Body of pancreas (tissue), 4 donors: ENCODE measurements at regions not wholly inside any gene's neighbourhood (a gene's known extent, or its start where the extent isn't known, plus 50 kb on each side); places are given as distances from the start of the nearest gene placed in this dataset.

Experiments
- ATAC-seq: fragments of 150-250 bp; one replicate; pipeline ENCODE4 v1.9.1; 2016
- DNase-seq, 4 donors: peaks; one replicate each; pipeline ENCODE4 v3.0.0-alpha.2; 2019
- H3K27ac ChIP-seq, 4 donors: fragments of 200-600 bp; sonication (generic); 1 replicate in 3 of 4; 2 replicates in 1 of 4; pipeline versions ENCODE4 v1.5.1 to v1.6.1; 2016 to 2019; ENCODE audit warnings: mild to moderate bottlenecking in 1 of 4, mixed read lengths in 1 of 4, moderate library complexity in 1 of 4
- H3K27me3 ChIP-seq, 2 donors: fragments of 200-600 bp; sonication (generic); one replicate each; pipeline ENCODE4 v1.6.0; 2016; ENCODE audit warnings: mild to moderate bottlenecking in 1 of 2
- H3K36me3 ChIP-seq, 2 donors: fragments of 200-600 bp; sonication (generic); replicated peaks in 1 of 2; 2 replicates each; pipeline ENCODE4 v1.5.1; 2016; ENCODE audit warnings: low read depth in 2 of 2; ENCODE audit not compliant: insufficient read depth in 1 of 2
- H3K4me1 ChIP-seq: fragments of 200-600 bp; sonication (generic); one replicate; pipeline ENCODE4 v1.6.0; 2016
- H3K4me3 ChIP-seq, 2 donors: fragments of 200-600 bp; sonication (generic); 1 replicate in 1 of 2; 2 replicates in 1 of 2; pipeline ENCODE4 v1.5.1; 2016 to 2019
- H3K9me3 ChIP-seq, 3 donors: fragments of 200-600 bp; sonication (generic); 1 replicate in 2 of 3; 2 replicates in 1 of 3; pipeline ENCODE4 v1.5.1; 2016
- CTCF ChIP-seq, 7 experiments: fragments of 450-650 bp in 4 of 7; fragments of 200-600 bp in 3 of 7; sonication (generic) in 3 of 7; IDR thresholded peaks; one replicate each; pipeline ENCODE4 v1.5.1; 2016 to 2019; ENCODE audit warnings: antibody characterized with exemption in 7 of 7
- POLR2A ChIP-seq, 3 donors: fragments of 450-650 bp; IDR thresholded peaks; one replicate each; pipeline ENCODE4 v1.6.1; 2016; ENCODE audit warnings: antibody characterized with exemption in 3 of 3, mild to moderate bottlenecking in 2 of 3
- WGBS, 2 donors: methylation state at CpG; one replicate each; pipeline ENCODE4 v1.1.5; 2017; 5-methylcytosine and 5-hydroxymethylcytosine counted together
- intact Hi-C: fragments of 100-400 bp; cut with DNase I; formaldehyde crosslinking; loops from one replicate; pipeline ENCODE4 v1.15.1; 2023

- DNase-seq = no peak
- no peak for ATAC-seq
- H3K27ac ChIP-seq = no peak overlapping the region
- no peak overlapping the region for H3K4me3 ChIP-seq
- no peaks in the 10 kb centered on the region for H3K4me1 ChIP-seq
- no peaks in the 10 kb centered on the region for H3K9me3 ChIP-seq
- no peaks in the 10 kb centered on the region for H3K27me3 ChIP-seq
- intact Hi-C loops = no loop called here
- TF ChIP-seq CTCF (IDR thresholded peaks at IDR 0.05) = no peak
- TF ChIP-seq POLR2A (IDR thresholded peaks at IDR 0.05) = no peak
- H3K36me3 ChIP-seq = no peaks in the 10 kb centered on the region
- WGBS, 2 donors = 50 to 53% methylated on average over 2 of the region's 2 CpGs
Observed at GRCh38 chr4:64776820-64777219, 367.6 kb upstream of the TECRL start.

- Histone ChIP-seq H3K4me3 (no peak overlapping the region), H3K27me3 (no peaks in the 10 kb centered on the region), H3K27ac (no peak overlapping the region), H3K36me3 (no peaks in the 10 kb centered on the region), H3K9me3 (no peaks in the 10 kb centered on the region), H3K4me1 (no peaks in the 10 kb centered on the region)
- TF ChIP-seq CTCF (IDR thresholded peaks at IDR 0.05) (no peak), POLR2A (IDR thresholded peaks at IDR 0.05) (no peak)
- DNase-seq (no peak), ATAC-seq (no peak)
- intact Hi-C loops = no loop called here
- 56 to 66% methylated on average over 3 of the region's 3 CpGs for WGBS, 2 donors
Observed at GRCh38 chr4:64774626-64775025, 365.4 kb upstream of the TECRL start.

- Histone ChIP-seq H3K9me3 (no peaks in the 10 kb centered on the region), H3K27ac (no peak overlapping the region), H3K27me3 (no peaks in the 10 kb centered on the region), H3K4me1 (no peaks in the 10 kb centered on the region), H3K36me3 (no peaks in the 10 kb centered on the region), H3K4me3 (no peak overlapping the region)
- DNase-seq (no peak), ATAC-seq (no peak)
- 46 to 50% methylated on average over 2 of the region's 2 CpGs for WGBS, 2 donors
- TF ChIP-seq POLR2A (IDR thresholded peaks at IDR 0.05) (no peak), CTCF (IDR thresholded peaks at IDR 0.05) (no peak)
- intact Hi-C loops = no loop called here
Observed at GRCh38 chr4:64771149-64771548, 361.9 kb upstream of the TECRL start.

- ATAC-seq (no peak), DNase-seq (no peak)
- intact Hi-C loops = no loop called here
- Histone ChIP-seq H3K4me3 (no peak overlapping the region), H3K27me3 (no peaks in the 10 kb centered on the region), H3K4me1 (no peaks in the 10 kb centered on the region), H3K27ac (no peak overlapping the region), H3K9me3 (no peaks in the 10 kb centered on the region), H3K36me3 (no peaks in the 10 kb centered on the region)
- no peak for TF ChIP-seq POLR2A (IDR thresholded peaks at IDR 0.05)
- TF ChIP-seq CTCF (IDR thresholded peaks at IDR 0.05) = no peak
- 49 to 51% methylated on average over 2 of the region's 2 CpGs for WGBS, 2 donors
Observed at GRCh38 chr4:64767547-64767946, 358.3 kb upstream of the TECRL start.

- intact Hi-C loops = no loop called here
Observed at GRCh38 chr4:64766565-64766964, 357.3 kb upstream of the TECRL start.

More at GRCh38 chr4:64766565-64766964, 357.3 kb upstream of the TECRL start:
- TF ChIP-seq POLR2A (IDR thresholded peaks at IDR 0.05) = no peak
- TF ChIP-seq CTCF (IDR thresholded peaks at IDR 0.05) = no peak
- no peaks in the 10 kb centered on the region for H3K36me3 ChIP-seq
- H3K4me3 ChIP-seq = no peak overlapping the region
- ATAC-seq = no peak
- H3K4me1 ChIP-seq = no peaks in the 10 kb centered on the region
- no peaks in the 10 kb centered on the region for H3K9me3 ChIP-seq
- H3K27me3 ChIP-seq = no peaks in the 10 kb centered on the region
- WGBS, 2 donors = 46 to 68% methylated on average over 1 of the region's 1 CpG
- no peak for DNase-seq
- H3K27ac ChIP-seq = no peak overlapping the region
